H1 (cell line): ENCODE measurements at regions not wholly inside any gene's neighbourhood (a gene's known extent, or its start where the extent isn't known, plus 50 kb on each side); places are given as distances from the start of the nearest gene placed in this dataset.

Experiments used
- CTCF ChIA-PET: fragments of 300-600 bp; sonication (Branson Sonifier 250); formaldehyde crosslinking; loops from one replicate; lab custom pipeline; 2021; ENCODE audit not compliant: partially characterized antibody; lab: Charles Lee
- POLR2A ChIA-PET: fragments of 300-600 bp; sonication (Branson Sonifier 250); formaldehyde crosslinking; loops from one replicate; lab custom pipeline; 2021; ENCODE audit warnings: inconsistent platforms; ENCODE audit not compliant: partially characterized antibody; lab: Charles Lee
- DNase-seq, 2 experiments: peaks; one replicate each; pipeline versions ENCODE4 v3.0.0 to v3.0.0-alpha.2; 2010 to 2022; ENCODE audit warnings: low spot score in 2 of 2, low read depth in 1 of 2, mixed read lengths in 1 of 2
- FAIRE-seq: peaks from 2 replicates; lab custom pipeline; 2011; peaks lifted over from hg19 to GRCh38; lab: Jason Lieb, UNC
- H2AFZ ChIP-seq: 2 replicates; pipeline ENCODE4 v1.8.1; 2012; ENCODE audit warnings: low read length, inconsistent platforms
- H2AK5ac ChIP-seq: 2 replicates; pipeline ENCODE4 v1.6.1; 2013; ENCODE audit warnings: low read depth, low read length
- H2BK120ac ChIP-seq: replicated peaks from 2 replicates; pipeline ENCODE3; 2013; ENCODE audit warnings: low read depth, low read length, inconsistent platforms
- H2BK12ac ChIP-seq: 2 replicates; pipeline ENCODE4 v1.6.1; 2013; ENCODE audit warnings: low read depth, low read length
- H2BK15ac ChIP-seq: 2 replicates; pipeline ENCODE4 v1.6.1; 2013; ENCODE audit warnings: low read length
- H2BK20ac ChIP-seq: 2 replicates; pipeline ENCODE4 v1.6.1; 2013; ENCODE audit warnings: low read length
- H2BK5ac ChIP-seq: 2 replicates; pipeline ENCODE4 v1.6.1; 2013; ENCODE audit warnings: low read depth, low read length
- H3K14ac ChIP-seq: 2 replicates; pipeline ENCODE4 v1.6.1; 2013; ENCODE audit warnings: inconsistent platforms; ENCODE audit not compliant: insufficient read length
- H3K18ac ChIP-seq: 2 replicates; pipeline ENCODE4 v1.6.1; 2013; ENCODE audit warnings: low read length; ENCODE audit errors: extremely low read depth
- H3K23ac ChIP-seq: 2 replicates; pipeline ENCODE4 v1.6.1; 2013; ENCODE audit warnings: inconsistent platforms; ENCODE audit not compliant: insufficient read length
- H3K23me2 ChIP-seq: 2 replicates; pipeline ENCODE4 v1.6.1; 2013; ENCODE audit warnings: low read depth, low read length
- H3K27ac ChIP-seq: 2 replicates; pipeline ENCODE4 v1.6.1; 2011; ENCODE audit warnings: low read depth, low read length, inconsistent platforms
- H3K27me3 ChIP-seq, 4 experiments: replicated peaks in 1 of 4; 1 replicate in 1 of 4; 2 replicates in 3 of 4; pipeline versions ENCODE4 v1.6.1 to v1.8.1; 2011 to 2013; ENCODE audit warnings: low read length in 3 of 4, mild to moderate bottlenecking in 3 of 4, inconsistent platforms in 2 of 4, mixed read lengths in 2 of 4, moderate library complexity in 1 of 4; ENCODE audit not compliant: control insufficient read depth in 3 of 4, insufficient read depth in 3 of 4; ENCODE audit errors: extremely low read depth in 1 of 4
- H3K36me3 ChIP-seq, 4 experiments: 2 replicates each; pipeline versions ENCODE4 v1.6.1 to v1.8.1; 2011 to 2013; ENCODE audit warnings: mild to moderate bottlenecking in 4 of 4, low read length in 3 of 4, moderate library complexity in 2 of 4, control low read depth in 1 of 4, inconsistent platforms in 1 of 4; ENCODE audit not compliant: insufficient read depth in 4 of 4, control insufficient read depth in 2 of 4
- H3K4ac ChIP-seq: replicated peaks from 2 replicates; pipeline ENCODE3; 2013; ENCODE audit warnings: low read length, low read depth, mixed read lengths, inconsistent platforms; ENCODE audit not compliant: insufficient read length
- H3K4me1 ChIP-seq, 4 experiments: replicated peaks in 1 of 4; 1 replicate in 1 of 4; 2 replicates in 3 of 4; pipeline versions ENCODE4 v1.6.1 to v1.8.1; 2011 to 2013; ENCODE audit warnings: low read length in 3 of 4, inconsistent platforms in 2 of 4, mixed read lengths in 1 of 4; ENCODE audit not compliant: insufficient read depth in 4 of 4, control insufficient read depth in 3 of 4
- H3K4me2 ChIP-seq, 2 experiments: 2 replicates each; pipeline versions ENCODE4 v1.6.1 to v1.8.1; 2011 to 2013; ENCODE audit warnings: low read depth in 2 of 2, low read length in 2 of 2, control low read depth in 1 of 2, inconsistent platforms in 1 of 2, mild to moderate bottlenecking in 1 of 2; ENCODE audit not compliant: insufficient read depth in 1 of 2
- H3K4me3 ChIP-seq, 4 experiments: fragments of 200-600, 300-600 bp in 1 of 4; sonication (generic), shearing (Covaris generic), sonication (Bioruptor Twin) in 1 of 4; 2 replicates each; pipeline versions ENCODE4 v1.5.1 to v1.8.1; 2011 to 2016; ENCODE audit warnings: low read length in 4 of 4, low read depth in 3 of 4, control low read depth in 2 of 4, inconsistent platforms in 2 of 4, mild to moderate bottlenecking in 2 of 4, mixed read lengths in 1 of 4, moderate library complexity in 1 of 4; ENCODE audit not compliant: insufficient read depth in 2 of 4; ENCODE audit errors: extremely low read depth in 1 of 4
- H3K56ac ChIP-seq: replicated peaks from 2 replicates; pipeline ENCODE3; 2013; ENCODE audit warnings: low read depth, mild to moderate bottlenecking, mixed read lengths, low read length, inconsistent platforms; ENCODE audit not compliant: insufficient read length
- H3K79me1 ChIP-seq: 2 replicates; pipeline ENCODE4 v1.6.1; 2013; ENCODE audit warnings: low read depth, low read length, control low read depth
- H3K79me2 ChIP-seq, 2 experiments: 2 replicates each; pipeline versions ENCODE4 v1.6.1 to v1.8.1; 2012 to 2013; ENCODE audit warnings: low read length in 2 of 2, mild to moderate bottlenecking in 2 of 2, inconsistent platforms in 1 of 2; ENCODE audit not compliant: insufficient read depth in 2 of 2, control insufficient read depth in 1 of 2
- H3K9ac ChIP-seq, 4 experiments: replicated peaks in 1 of 4; 1 replicate in 1 of 4; 2 replicates in 3 of 4; pipeline versions ENCODE4 v1.6.1 to v1.8.1; 2011 to 2013; ENCODE audit warnings: low read depth in 3 of 4, low read length in 3 of 4, control low read depth in 2 of 4, mild to moderate bottlenecking in 2 of 4, moderate library complexity in 2 of 4, inconsistent platforms in 1 of 4; ENCODE audit errors: extremely low read depth in 1 of 4
- H3K9me3 ChIP-seq, 2 experiments: 2 replicates each; pipeline versions ENCODE4 v1.6.1 to v1.8.1; 2012 to 2013; ENCODE audit warnings: mild to moderate bottlenecking in 2 of 2, moderate library complexity in 2 of 2, control low read depth in 1 of 2, inconsistent platforms in 1 of 2, low read depth in 1 of 2, low read length in 1 of 2, mixed read lengths in 1 of 2; ENCODE audit not compliant: insufficient read depth in 2 of 2
- H4K20me1 ChIP-seq, 2 experiments: replicated peaks in 1 of 2; 2 replicates each; pipeline versions ENCODE3 to v1.8.1; 2011 to 2013; ENCODE audit warnings: inconsistent platforms in 2 of 2, low read length in 2 of 2, mild to moderate bottlenecking in 1 of 2; ENCODE audit not compliant: insufficient read depth in 2 of 2, control insufficient read depth in 1 of 2
- H4K5ac ChIP-seq: 2 replicates; pipeline ENCODE4 v1.6.1; 2013; ENCODE audit warnings: low read length, low read depth, mixed read lengths, inconsistent platforms; ENCODE audit not compliant: insufficient read length
- H4K8ac ChIP-seq: 2 replicates; pipeline ENCODE4 v1.8.0; 2013; ENCODE audit warnings: mild to moderate bottlenecking, moderate library complexity, low read length, inconsistent platforms; ENCODE audit not compliant: insufficient read depth; ENCODE audit errors: extremely low read depth
- H4K91ac ChIP-seq: replicated peaks from 2 replicates; pipeline ENCODE3; 2013; ENCODE audit warnings: low read length, mixed read lengths, inconsistent platforms; ENCODE audit not compliant: insufficient read length
- BRCA1 ChIP-seq: IDR thresholded peaks from 2 replicates; pipeline ENCODE4 v1.6.1; 2012; ENCODE audit warnings: low read depth, low read length, improper control_type of control experiment
- CHD1 ChIP-seq: IDR thresholded peaks from 2 replicates; pipeline ENCODE4 v1.6.1; 2012; ENCODE audit warnings: low read depth, low read length, improper control_type of control experiment
- CHD2 ChIP-seq: IDR thresholded peaks from 2 replicates; pipeline ENCODE4 v1.6.1; 2012; ENCODE audit warnings: low read length, improper control_type of control experiment
- JUN ChIP-seq: IDR thresholded peaks from 2 replicates; pipeline ENCODE4 v1.6.1; 2011; ENCODE audit warnings: low read depth, mild to moderate bottlenecking, improper control_type of control experiment, low read length
- KDM5A ChIP-seq: fragments of 200-600 bp; IDR thresholded peaks from 2 replicates; pipeline ENCODE4 v1.7.1; 2012; ENCODE audit warnings: mild to moderate bottlenecking, low read length, inconsistent platforms, mixed read lengths
- MAFK ChIP-seq: IDR thresholded peaks from 2 replicates; pipeline ENCODE4 v1.6.1; 2012; ENCODE audit warnings: low read depth, mild to moderate bottlenecking, improper control_type of control experiment, low read length
- NRF1 ChIP-seq: IDR thresholded peaks from 2 replicates; pipeline ENCODE4 v1.6.1; 2011; ENCODE audit warnings: mild to moderate bottlenecking, low read depth, low read length, improper control_type of control experiment
- PHF8 ChIP-seq: fragments of 200-600 bp; sonication (generic); conservative IDR thresholded peaks from 2 replicates; pipeline ENCODE4 v1.7.1; 2012; ENCODE audit warnings: low read depth, mild to moderate bottlenecking, inconsistent platforms, low read length, moderate library complexity
- POLR2A ChIP-seq, 2 experiments: IDR thresholded peaks; 1 replicate in 1 of 2; 2 replicates in 1 of 2; pipeline ENCODE4 v1.6.1; 2011; ENCODE audit warnings: low read depth in 2 of 2, low read length in 2 of 2, mild to moderate bottlenecking in 2 of 2; ENCODE audit errors: control extremely low read depth in 1 of 2
- POU5F1 ChIP-seq: IDR thresholded peaks from 2 replicates; pipeline ENCODE4 v1.6.1; 2011; ENCODE audit warnings: low read depth, mild to moderate bottlenecking, low read length, moderate library complexity
- RFX5 ChIP-seq: IDR thresholded peaks from 2 replicates; pipeline ENCODE4 v1.6.1; 2011; ENCODE audit warnings: low read depth, low read length, improper control_type of control experiment, borderline replicate concordance
- SP2 ChIP-seq: IDR thresholded peaks from 2 replicates; pipeline ENCODE4 v1.6.1; 2012; ENCODE audit warnings: mild to moderate bottlenecking, low read length, inconsistent platforms
- TAF1 ChIP-seq: IDR thresholded peaks from 2 replicates; pipeline ENCODE4 v1.6.1; 2011; ENCODE audit warnings: mild to moderate bottlenecking, low read depth, low read length
- TAF7 ChIP-seq: optimal IDR thresholded peaks from 2 replicates; pipeline ENCODE3; 2011; ENCODE audit warnings: low read depth, mild to moderate bottlenecking, inconsistent platforms, low read length, moderate library complexity, borderline replicate concordance
- ZNF274 ChIP-seq: IDR thresholded peaks from 2 replicates; pipeline ENCODE4 v1.7.0; 2012; ENCODE audit warnings: low read length, borderline replicate concordance; ENCODE audit errors: extremely low read depth
- TF ChIP-seq, protein P1 (sequence below): IDR thresholded peaks from 2 replicates; pipeline ENCODE4 v1.6.1; 2012; ENCODE audit warnings: low read length, inconsistent platforms

DNA sequence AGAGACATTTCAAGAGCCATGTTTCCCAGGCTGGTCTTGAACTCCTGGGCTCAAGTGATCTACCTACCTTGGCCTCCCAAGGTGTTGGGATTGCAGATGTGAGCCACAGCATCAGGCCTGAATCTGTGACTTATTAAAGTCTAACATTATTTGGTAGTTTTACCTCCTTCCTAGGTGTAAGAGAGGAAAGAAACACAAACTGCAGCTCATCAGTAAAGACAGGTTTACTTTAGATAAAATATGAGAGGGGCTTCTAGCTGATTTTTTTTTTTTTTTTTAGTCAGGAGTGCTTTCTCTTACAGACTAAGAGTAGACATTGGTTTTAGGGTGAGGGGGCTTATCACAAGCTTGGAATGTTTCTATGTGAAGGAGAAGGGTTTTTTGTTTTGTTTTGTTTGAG is 63.9 kb upstream of the RNU6-1 start:
- Histone ChIP-seq H4K8ac (no peak overlapping the region), H4K20me1 (no peaks in the 10 kb centered on the region), H3K4me3 (no peak overlapping the region), H3K27ac (no peak overlapping the region), H4K5ac (no peak overlapping the region), H3K23ac (no peak overlapping the region), H2AFZ (no peak overlapping the region), H4K91ac (no peak overlapping the region), H3K27me3 (no peaks in the 10 kb centered on the region), H2BK15ac (no peak overlapping the region), H3K23me2 (no peaks in the 10 kb centered on the region), H3K18ac (no peak overlapping the region), H2BK12ac (no peak overlapping the region), H2BK20ac (no peak overlapping the region), H3K56ac (no peak overlapping the region), H2BK120ac (no peak overlapping the region), H3K9ac (no peak overlapping the region), H3K4ac (no peak overlapping the region), H2BK5ac (no peak overlapping the region), H3K4me2 (no peak overlapping the region), H3K9me3 (no peaks in the 10 kb centered on the region), H3K4me1 (peaks cover 0 to 4% (median 0%) of the 10 kb centered on the region in 4 experiments; a peak in 1 of 7 replicates), H2AK5ac (no peak overlapping the region), H3K79me2 (no peaks in the 10 kb centered on the region), H3K36me3 (no peaks in the 10 kb centered on the region), H3K14ac (no peak overlapping the region), H3K79me1 (no peaks in the 10 kb centered on the region)
- CTCF ChIA-PET = interaction anchor here (1.0 kb wide), 2 partner anchors 194 to 267 kb away, joined by 3 read pairs; no protein-coding TSS in a partner anchor
- no peak for DNase-seq
- FAIRE-seq = no peak
- POLR2A ChIA-PET = no interaction called here
- TF ChIP-seq POLR2A (IDR thresholded peaks at IDR 0.05; ENCODE audit: control extremely low read depth in 1 of 2, low read depth in 2 of 2, low read length in 2 of 2) (no peak), CHD2 (no peak), SP2 (no peak), CHD1 (no peak), POU5F1 (no peak), NRF1 (no peak), PHF8 (no peak), KDM5A (no peak), TAF7 (no peak), BRCA1 (no peak), TAF1 (no peak), MAFK (no peak), JUN (no peak), ZNF274 (no peak), RFX5 (no peak)
- TF ChIP-seq, protein P1, sequence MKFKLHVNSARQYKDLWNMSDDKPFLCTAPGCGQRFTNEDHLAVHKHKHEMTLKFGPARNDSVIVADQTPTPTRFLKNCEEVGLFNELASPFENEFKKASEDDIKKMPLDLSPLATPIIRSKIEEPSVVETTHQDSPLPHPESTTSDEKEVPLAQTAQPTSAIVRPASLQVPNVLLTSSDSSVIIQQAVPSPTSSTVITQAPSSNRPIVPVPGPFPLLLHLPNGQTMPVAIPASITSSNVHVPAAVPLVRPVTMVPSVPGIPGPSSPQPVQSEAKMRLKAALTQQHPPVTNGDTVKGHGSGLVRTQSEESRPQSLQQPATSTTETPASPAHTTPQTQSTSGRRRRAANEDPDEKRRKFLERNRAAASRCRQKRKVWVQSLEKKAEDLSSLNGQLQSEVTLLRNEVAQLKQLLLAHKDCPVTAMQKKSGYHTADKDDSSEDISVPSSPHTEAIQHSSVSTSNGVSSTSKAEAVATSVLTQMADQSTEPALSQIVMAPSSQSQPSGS = no peak
